ENCODE measurements at regions not wholly inside any gene's neighbourhood (a gene's known extent, or its start where the extent isn't known, plus 50 kb on each side); places are given as distances from the start of the nearest gene placed in this dataset.

DNA sequence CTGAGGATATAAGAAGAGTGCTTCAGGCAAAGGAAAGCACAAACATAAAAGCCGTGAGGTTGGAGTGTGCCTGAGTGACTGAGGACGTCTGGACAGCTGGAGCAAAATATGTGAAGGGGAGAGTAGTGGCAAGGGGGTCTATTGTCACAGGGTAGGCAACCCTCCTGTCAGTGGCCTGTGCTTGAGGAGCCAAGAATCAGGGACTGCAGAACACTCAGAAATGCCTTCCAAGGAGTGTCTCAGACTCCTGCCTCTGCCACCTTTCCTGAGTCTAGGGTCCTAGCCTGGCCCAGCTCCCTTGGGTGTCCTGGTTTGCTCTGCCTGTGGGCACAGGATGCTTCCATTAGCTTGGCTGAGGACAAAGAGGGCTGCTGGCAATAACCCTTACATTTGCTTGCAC, 152.5 kb upstream of the PJA1 start:
- Histone ChIP-seq H3K4me1 (ENCODE audit: control insufficient read depth in 1 of 2, insufficient read depth in 2 of 2, low read length in 2 of 2) (no peaks in the 10 kb centered on the region), H3K27me3 (ENCODE audit: low read depth, low read length) (no peaks in the 10 kb centered on the region), H3K4me3 (ENCODE audit: low read depth in 1 of 2, low read length in 2 of 2) (no peak overlapping the region), H3K9me3 (ENCODE audit: control insufficient read depth in 1 of 2, low read length in 2 of 2) (no peaks in the 10 kb centered on the region), H3K27ac (ENCODE audit: low read length) (no peak overlapping the region), H3K36me3 (ENCODE audit: control insufficient read depth in 1 of 2, insufficient read depth in 2 of 2, low read length in 2 of 2) (no peaks in the 10 kb centered on the region)

- Histone ChIP-seq H3K9me3 (ENCODE audit: control insufficient read depth in 1 of 2, low read length in 2 of 2) (no peaks in the 10 kb centered on the region), H3K27me3 (ENCODE audit: low read depth, low read length) (no peaks in the 10 kb centered on the region), H3K36me3 (ENCODE audit: control insufficient read depth in 1 of 2, insufficient read depth in 2 of 2, low read length in 2 of 2) (no peaks in the 10 kb centered on the region), H3K4me3 (ENCODE audit: low read depth in 1 of 2, low read length in 2 of 2) (no peak overlapping the region), H3K4me1 (ENCODE audit: control insufficient read depth in 1 of 2, insufficient read depth in 2 of 2, low read length in 2 of 2) (no peaks in the 10 kb centered on the region), H3K27ac (ENCODE audit: low read length) (no peak overlapping the region)
Observed at GRCh38 chrX:69314436-69315348, 149.4 kb upstream of the PJA1 start.

GRCh38 chrX:69313617-69314290, 148.5 kb upstream of the PJA1 start:
- Histone ChIP-seq H3K27me3 (ENCODE audit: low read depth, low read length) (no peaks in the 10 kb centered on the region), H3K4me1 (ENCODE audit: control insufficient read depth in 1 of 2, insufficient read depth in 2 of 2, low read length in 2 of 2) (no peaks in the 10 kb centered on the region), H3K4me3 (ENCODE audit: low read depth in 1 of 2, low read length in 2 of 2) (no peak overlapping the region), H3K27ac (ENCODE audit: low read length) (no peak overlapping the region), H3K9me3 (ENCODE audit: control insufficient read depth in 1 of 2, low read length in 2 of 2) (no peaks in the 10 kb centered on the region), H3K36me3 (ENCODE audit: control insufficient read depth in 1 of 2, insufficient read depth in 2 of 2, low read length in 2 of 2) (no peaks in the 10 kb centered on the region)

DNA sequence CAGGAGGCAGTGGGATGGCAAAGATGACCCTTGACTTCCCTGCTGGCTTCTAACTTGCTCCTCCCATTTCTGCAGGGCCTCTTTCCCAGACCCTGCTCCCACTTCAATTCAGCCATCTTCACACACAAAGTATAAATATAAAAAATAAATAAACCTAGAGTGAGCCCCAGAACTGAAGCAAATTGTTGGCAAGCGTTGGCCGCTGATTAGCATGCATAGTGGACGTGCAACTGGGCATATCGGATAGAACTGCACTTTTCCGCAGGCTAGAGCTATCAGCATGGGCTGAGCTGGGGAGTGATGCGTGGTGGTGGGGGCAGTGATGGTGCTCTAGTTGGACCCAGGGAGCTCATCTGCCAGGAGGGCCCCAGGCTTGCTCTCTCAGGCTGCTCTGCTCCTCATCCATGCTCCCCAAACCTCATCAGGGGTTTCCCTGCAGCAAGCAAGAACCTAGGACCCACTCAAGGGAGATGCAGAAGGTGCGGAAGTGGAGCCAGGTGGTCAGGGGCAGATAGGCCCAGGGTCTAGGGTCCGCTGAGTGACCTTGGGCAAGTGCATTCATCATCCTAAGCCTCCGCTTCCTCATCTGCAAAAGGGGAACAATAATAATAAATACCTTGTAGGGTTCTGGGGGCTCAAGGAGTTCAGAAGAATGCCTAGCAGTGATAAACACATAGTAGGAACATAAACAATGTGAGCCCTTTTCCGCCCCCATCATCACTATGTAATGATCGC, 146.8 kb upstream of the PJA1 start:
- no peaks in the 10 kb centered on the region for H3K27me3 ChIP-seq (ENCODE audit: low read depth, low read length)
- H3K27ac ChIP-seq (ENCODE audit: low read length) = no peak overlapping the region
- no peaks in the 10 kb centered on the region for H3K36me3 ChIP-seq (ENCODE audit: control insufficient read depth in 1 of 2, insufficient read depth in 2 of 2, low read length in 2 of 2)
- no peaks in the 10 kb centered on the region for H3K9me3 ChIP-seq (ENCODE audit: control insufficient read depth in 1 of 2, low read length in 2 of 2)
- H3K4me3 ChIP-seq (ENCODE audit: low read depth in 1 of 2, low read length in 2 of 2) = no peak overlapping the region
- H3K4me1 ChIP-seq (ENCODE audit: control insufficient read depth in 1 of 2, insufficient read depth in 2 of 2, low read length in 2 of 2) = no peaks in the 10 kb centered on the region

DNA sequence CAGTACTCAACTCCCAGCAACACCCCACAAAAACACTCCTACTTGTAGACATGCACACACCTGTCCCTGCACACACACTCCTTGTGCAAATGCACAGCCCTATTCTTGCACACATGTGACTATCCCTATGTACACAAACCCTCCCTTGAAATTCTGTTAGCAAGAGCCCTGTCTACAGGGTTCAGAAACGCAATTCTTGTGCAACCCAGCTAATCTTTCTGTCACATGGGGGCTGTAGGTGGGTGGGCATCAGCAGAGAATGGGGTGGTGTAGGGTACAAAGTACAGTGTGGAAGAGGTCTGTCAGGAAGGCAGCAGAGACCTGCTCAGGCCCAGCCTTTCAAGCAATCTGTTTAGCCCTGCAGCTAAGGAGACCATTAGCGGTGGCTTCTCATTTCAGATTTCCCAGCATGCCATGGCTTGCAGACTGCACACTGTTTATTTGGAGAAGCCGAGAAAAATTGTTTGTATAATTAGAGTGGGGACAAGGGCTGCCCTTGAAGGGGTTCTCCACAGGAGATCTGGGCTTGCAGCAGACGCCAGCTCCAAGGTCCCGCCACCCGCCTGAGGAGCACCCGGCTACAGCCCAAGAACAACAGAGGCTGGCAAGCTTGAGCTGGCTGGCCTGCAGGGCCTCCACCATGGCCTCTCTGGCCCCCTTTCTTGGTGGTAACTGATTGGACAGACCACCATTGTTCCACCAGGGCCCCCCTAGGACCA, 144.0 kb upstream of the PJA1 start:
- Histone ChIP-seq H3K36me3 (ENCODE audit: control insufficient read depth in 1 of 2, insufficient read depth in 2 of 2, low read length in 2 of 2) (no peaks in the 10 kb centered on the region), H3K9me3 (ENCODE audit: control insufficient read depth in 1 of 2, low read length in 2 of 2) (no peaks in the 10 kb centered on the region), H3K27ac (ENCODE audit: low read length) (no peak overlapping the region)

GRCh38 chrX:69307756-69308155, 142.5 kb upstream of the PJA1 start:
- Histone ChIP-seq H3K36me3 (ENCODE audit: control insufficient read depth in 1 of 2, insufficient read depth in 2 of 2, low read length in 2 of 2) (no peaks in the 10 kb centered on the region), H3K4me3 (ENCODE audit: low read depth in 1 of 2, low read length in 2 of 2) (no peak overlapping the region), H3K27me3 (ENCODE audit: low read depth, low read length) (no peaks in the 10 kb centered on the region), H3K4me1 (ENCODE audit: control insufficient read depth in 1 of 2, insufficient read depth in 2 of 2, low read length in 2 of 2) (no peaks in the 10 kb centered on the region), H3K9me3 (ENCODE audit: control insufficient read depth in 1 of 2, low read length in 2 of 2) (no peaks in the 10 kb centered on the region), H3K27ac (ENCODE audit: low read length) (no peak overlapping the region)

More for the DNA sequence above, 144.0 kb upstream of the PJA1 start:
- Histone ChIP-seq H3K4me3 (ENCODE audit: low read depth in 1 of 2, low read length in 2 of 2) (no peak overlapping the region), H3K27me3 (ENCODE audit: low read depth, low read length) (no peaks in the 10 kb centered on the region), H3K4me1 (ENCODE audit: control insufficient read depth in 1 of 2, insufficient read depth in 2 of 2, low read length in 2 of 2) (no peaks in the 10 kb centered on the region)

GRCh38 chrX:69307029-69307428, 141.8 kb upstream of the PJA1 start:
- Histone ChIP-seq H3K4me3 (ENCODE audit: low read depth in 1 of 2, low read length in 2 of 2) (no peak overlapping the region), H3K4me1 (ENCODE audit: control insufficient read depth in 1 of 2, insufficient read depth in 2 of 2, low read length in 2 of 2) (no peaks in the 10 kb centered on the region), H3K27ac (ENCODE audit: low read length) (no peak overlapping the region), H3K9me3 (ENCODE audit: control insufficient read depth in 1 of 2, low read length in 2 of 2) (no peaks in the 10 kb centered on the region), H3K36me3 (ENCODE audit: control insufficient read depth in 1 of 2, insufficient read depth in 2 of 2, low read length in 2 of 2) (no peaks in the 10 kb centered on the region), H3K27me3 (ENCODE audit: low read depth, low read length) (no peaks in the 10 kb centered on the region)

- no peaks in the 10 kb centered on the region for H3K27me3 ChIP-seq (ENCODE audit: low read depth, low read length)
- H3K4me1 ChIP-seq (ENCODE audit: control insufficient read depth in 1 of 2, insufficient read depth in 2 of 2, low read length in 2 of 2) = no peaks in the 10 kb centered on the region
- no peaks in the 10 kb centered on the region for H3K9me3 ChIP-seq (ENCODE audit: control insufficient read depth in 1 of 2, low read length in 2 of 2)
- no peaks in the 10 kb centered on the region for H3K36me3 ChIP-seq (ENCODE audit: control insufficient read depth in 1 of 2, insufficient read depth in 2 of 2, low read length in 2 of 2)
- H3K4me3 ChIP-seq (ENCODE audit: low read depth in 1 of 2, low read length in 2 of 2) = no peak overlapping the region
- no peak overlapping the region for H3K27ac ChIP-seq (ENCODE audit: low read length)
Observed at GRCh38 chrX:69306063-69306404, 140.8 kb upstream of the PJA1 start.

GRCh38 chrX:69305333-69306062, 140.2 kb upstream of the PJA1 start:
- no peaks in the 10 kb centered on the region for H3K36me3 ChIP-seq (ENCODE audit: control insufficient read depth in 1 of 2, insufficient read depth in 2 of 2, low read length in 2 of 2)
- H3K4me3 ChIP-seq (ENCODE audit: low read depth in 1 of 2, low read length in 2 of 2) = no peak overlapping the region
- H3K27ac ChIP-seq (ENCODE audit: low read length) = no peak overlapping the region
- H3K4me1 ChIP-seq (ENCODE audit: control insufficient read depth in 1 of 2, insufficient read depth in 2 of 2, low read length in 2 of 2) = no peaks in the 10 kb centered on the region
- no peaks in the 10 kb centered on the region for H3K27me3 ChIP-seq (ENCODE audit: low read depth, low read length)
- no peaks in the 10 kb centered on the region for H3K9me3 ChIP-seq (ENCODE audit: control insufficient read depth in 1 of 2, low read length in 2 of 2)

DNA sequence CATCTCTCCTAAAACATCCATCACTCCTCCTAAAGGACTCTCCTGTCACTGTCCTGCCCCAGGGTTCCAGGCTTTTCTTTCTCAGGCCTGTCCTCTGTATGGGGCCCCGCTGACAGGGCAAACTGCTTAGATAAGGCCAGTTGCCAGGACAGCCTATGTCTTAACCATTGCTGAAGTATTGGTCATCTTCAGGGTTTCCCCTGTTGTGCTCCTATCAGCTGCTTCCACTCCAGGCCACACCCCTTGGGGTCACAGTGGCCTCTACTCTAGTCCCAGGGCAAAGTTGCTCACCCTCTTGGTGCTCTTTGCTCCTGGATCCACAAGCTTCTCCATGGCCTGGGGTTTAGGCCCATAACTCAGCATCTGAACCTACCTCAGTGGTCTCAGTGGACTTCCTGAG, 138.0 kb upstream of the PJA1 start:
- Histone ChIP-seq H3K9me3 (ENCODE audit: control insufficient read depth in 1 of 2, low read length in 2 of 2) (no peaks in the 10 kb centered on the region), H3K27ac (ENCODE audit: low read length) (no peak overlapping the region), H3K4me3 (ENCODE audit: low read depth in 1 of 2, low read length in 2 of 2) (no peak overlapping the region), H3K36me3 (ENCODE audit: control insufficient read depth in 1 of 2, insufficient read depth in 2 of 2, low read length in 2 of 2) (no peaks in the 10 kb centered on the region), H3K27me3 (ENCODE audit: low read depth, low read length) (no peaks in the 10 kb centered on the region), H3K4me1 (ENCODE audit: control insufficient read depth in 1 of 2, insufficient read depth in 2 of 2, low read length in 2 of 2) (no peaks in the 10 kb centered on the region)

Measured in muscle layer of duodenum (tissue), 2 donors.